ENCODE measurements at regions not wholly inside any gene's neighbourhood (a gene's known extent, or its start where the extent isn't known, plus 50 kb on each side); places are given as distances from the start of the nearest gene placed in this dataset.

DNA sequence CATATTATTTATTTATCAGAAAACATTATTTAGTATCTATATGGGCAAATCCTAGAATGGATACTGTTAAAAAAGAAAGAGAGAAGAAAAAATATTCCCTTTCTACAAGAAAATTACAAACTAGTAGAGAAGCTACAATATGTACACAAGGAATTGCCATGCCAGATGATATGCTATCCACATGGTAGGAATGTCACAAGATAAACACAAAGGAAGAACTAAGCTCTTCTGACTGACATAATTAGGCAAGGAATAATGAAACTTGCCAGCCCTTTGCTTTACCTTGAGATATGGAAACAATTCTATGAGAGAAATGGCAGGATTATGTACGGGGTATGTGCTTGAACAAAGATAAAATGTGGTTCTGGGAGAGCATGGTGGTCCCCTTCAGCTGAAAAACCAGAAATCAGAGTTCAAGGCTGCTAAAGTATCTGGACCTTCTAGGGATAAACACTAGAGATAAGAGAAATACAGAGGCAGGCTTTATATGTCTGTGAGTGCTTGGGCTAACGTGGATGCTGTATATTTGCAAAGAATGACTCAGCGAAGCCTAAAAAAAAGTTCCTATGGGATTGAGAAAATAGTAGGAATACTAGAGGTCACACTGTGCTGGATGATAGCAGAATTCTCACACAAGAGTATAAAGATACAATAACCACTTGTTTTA lies 451.6 kb downstream of the TLE1 start:
- DNase-seq (ENCODE audit: low read depth) = no peak
- TF ChIP-seq, protein P1, sequence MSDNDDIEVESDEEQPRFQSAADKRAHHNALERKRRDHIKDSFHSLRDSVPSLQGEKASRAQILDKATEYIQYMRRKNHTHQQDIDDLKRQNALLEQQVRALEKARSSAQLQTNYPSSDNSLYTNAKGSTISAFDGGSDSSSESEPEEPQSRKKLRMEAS (IDR thresholded peaks at IDR 0.05; ENCODE audit: low read depth, low read length) = no peak
- TF ChIP-seq MYC (IDR thresholded peaks at IDR 0.05; ENCODE audit: low read depth, low read length) = no peak
- no peak for TF ChIP-seq POLR2A (IDR thresholded peaks at IDR 0.05; ENCODE audit: extremely low read depth, insufficient read length)
- TF ChIP-seq, protein P2, sequence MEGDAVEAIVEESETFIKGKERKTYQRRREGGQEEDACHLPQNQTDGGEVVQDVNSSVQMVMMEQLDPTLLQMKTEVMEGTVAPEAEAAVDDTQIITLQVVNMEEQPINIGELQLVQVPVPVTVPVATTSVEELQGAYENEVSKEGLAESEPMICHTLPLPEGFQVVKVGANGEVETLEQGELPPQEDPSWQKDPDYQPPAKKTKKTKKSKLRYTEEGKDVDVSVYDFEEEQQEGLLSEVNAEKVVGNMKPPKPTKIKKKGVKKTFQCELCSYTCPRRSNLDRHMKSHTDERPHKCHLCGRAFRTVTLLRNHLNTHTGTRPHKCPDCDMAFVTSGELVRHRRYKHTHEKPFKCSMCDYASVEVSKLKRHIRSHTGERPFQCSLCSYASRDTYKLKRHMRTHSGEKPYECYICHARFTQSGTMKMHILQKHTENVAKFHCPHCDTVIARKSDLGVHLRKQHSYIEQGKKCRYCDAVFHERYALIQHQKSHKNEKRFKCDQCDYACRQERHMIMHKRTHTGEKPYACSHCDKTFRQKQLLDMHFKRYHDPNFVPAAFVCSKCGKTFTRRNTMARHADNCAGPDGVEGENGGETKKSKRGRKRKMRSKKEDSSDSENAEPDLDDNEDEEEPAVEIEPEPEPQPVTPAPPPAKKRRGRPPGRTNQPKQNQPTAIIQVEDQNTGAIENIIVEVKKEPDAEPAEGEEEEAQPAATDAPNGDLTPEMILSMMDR (IDR thresholded peaks at IDR 0.05; ENCODE audit: low read depth, low read length) = no peak
- H3K4me3 ChIP-seq (ENCODE audit: low read depth, low read length) = no peak overlapping the region

DNA sequence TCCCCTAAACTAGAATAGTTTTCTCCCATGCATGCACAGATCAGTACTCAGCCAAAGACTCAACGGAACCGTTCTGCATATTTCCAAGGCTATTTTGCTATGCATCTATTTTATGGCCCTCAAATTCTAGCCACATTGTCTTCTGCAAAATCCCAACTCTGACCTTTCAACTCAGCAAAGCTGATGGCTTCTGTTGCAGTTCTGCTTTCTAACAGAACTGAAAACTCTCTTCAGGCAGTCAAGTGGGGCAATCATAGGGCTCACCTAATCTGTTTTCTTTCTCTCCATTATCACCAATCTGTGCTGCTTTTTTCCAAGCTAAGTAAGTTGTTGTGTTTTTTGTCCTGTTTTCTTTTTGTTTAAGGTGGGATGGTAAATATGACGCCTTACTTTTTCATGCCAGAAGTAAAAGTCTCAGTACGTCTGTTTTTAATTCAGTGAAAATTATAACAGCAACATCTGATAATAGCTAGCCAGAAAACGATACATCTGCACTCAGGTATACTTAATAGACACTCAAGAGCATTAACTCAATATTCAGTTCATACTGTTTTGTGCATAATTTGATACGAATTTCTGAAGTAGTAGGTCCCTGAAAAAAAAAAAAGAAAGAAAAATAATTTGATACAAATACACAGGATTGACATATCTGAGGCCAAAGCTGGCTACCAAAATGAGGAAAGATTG lies 454.3 kb downstream of the TLE1 start:
- no peak overlapping the region for H3K4me3 ChIP-seq (ENCODE audit: low read depth, low read length)
- DNase-seq (ENCODE audit: low read depth) = no peak
- TF ChIP-seq MYC (IDR thresholded peaks at IDR 0.05; ENCODE audit: low read depth, low read length) = no peak
- TF ChIP-seq, protein P2 (IDR thresholded peaks at IDR 0.05; ENCODE audit: low read depth, low read length) = no peak
- TF ChIP-seq, protein P1 (IDR thresholded peaks at IDR 0.05; ENCODE audit: low read depth, low read length) = no peak
- no peak for TF ChIP-seq POLR2A (IDR thresholded peaks at IDR 0.05; ENCODE audit: extremely low read depth, insufficient read length)

DNA sequence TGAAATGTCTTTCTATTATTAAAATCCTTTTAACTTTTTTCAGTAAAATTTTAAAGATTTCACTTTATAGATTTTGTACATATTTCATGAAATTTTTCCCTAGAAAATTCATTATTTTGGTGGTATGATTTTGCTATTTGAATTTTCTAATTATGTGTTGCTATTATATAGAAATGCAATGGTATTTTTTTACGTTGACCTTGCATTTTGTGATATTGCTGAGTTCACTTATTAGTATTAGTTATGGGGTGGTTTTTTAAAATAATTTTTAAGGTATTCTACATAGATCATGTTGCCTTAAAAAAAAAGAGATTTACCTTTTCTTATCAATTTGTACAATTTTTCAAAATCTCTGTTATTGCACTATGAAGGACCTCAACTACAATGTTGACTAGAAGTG lies 458.3 kb downstream of the TLE1 start:
- no peak for DNase-seq (ENCODE audit: low read depth)
- H3K4me3 ChIP-seq (ENCODE audit: low read depth, low read length) = no peak overlapping the region
- TF ChIP-seq, protein P2 (IDR thresholded peaks at IDR 0.05; ENCODE audit: low read depth, low read length) = no peak
- TF ChIP-seq POLR2A (IDR thresholded peaks at IDR 0.05; ENCODE audit: extremely low read depth, insufficient read length) = no peak
- TF ChIP-seq MYC (IDR thresholded peaks at IDR 0.05; ENCODE audit: low read depth, low read length) = no peak
- TF ChIP-seq, protein P1 (IDR thresholded peaks at IDR 0.05; ENCODE audit: low read depth, low read length) = no peak

DNA sequence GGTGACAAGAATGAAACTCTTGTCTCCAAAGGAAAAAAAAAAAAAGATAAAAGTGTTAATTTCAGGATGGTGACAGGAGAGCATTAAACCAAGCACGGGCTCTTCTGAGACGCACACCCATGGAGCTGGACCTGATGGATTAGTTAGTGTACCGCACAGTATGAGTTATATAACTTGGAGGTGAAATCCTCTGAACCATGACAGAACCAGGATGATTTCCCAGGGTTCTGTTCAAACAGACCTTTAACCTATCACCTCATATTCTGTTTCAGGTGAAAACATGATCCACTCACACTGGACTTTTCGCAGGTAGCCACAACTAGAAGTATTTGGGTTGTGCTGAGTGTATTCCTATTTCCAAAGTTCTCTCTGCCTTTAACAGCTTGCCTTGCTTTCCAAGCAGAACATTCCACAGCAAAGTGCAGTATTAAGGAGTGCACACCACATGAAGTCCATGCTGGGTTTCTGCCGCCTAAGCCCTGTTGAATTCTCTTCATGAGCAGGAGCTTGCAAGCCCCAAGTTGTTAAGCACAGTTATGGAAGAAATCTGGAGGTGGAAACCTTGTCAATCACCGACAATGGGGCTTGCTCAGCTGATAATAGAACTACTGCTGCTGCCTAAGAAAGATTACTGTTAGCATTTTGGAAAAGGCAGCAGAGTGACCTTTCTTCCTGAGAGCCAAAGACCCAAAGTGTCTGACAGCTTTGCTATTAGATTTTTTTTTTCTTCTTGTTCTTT lies 461.7 kb downstream of the TLE1 start:
- no peak overlapping the region for H3K4me3 ChIP-seq (ENCODE audit: low read depth, low read length)
- TF ChIP-seq MYC (IDR thresholded peaks at IDR 0.05; ENCODE audit: low read depth, low read length) (no peak), POLR2A (IDR thresholded peaks at IDR 0.05; ENCODE audit: extremely low read depth, insufficient read length) (no peak)
- TF ChIP-seq, protein P1 (IDR thresholded peaks at IDR 0.05; ENCODE audit: low read depth, low read length) = no peak
- TF ChIP-seq, protein P2 (IDR thresholded peaks at IDR 0.05; ENCODE audit: low read depth, low read length) = no peak
- DNase-seq (ENCODE audit: low read depth) = no peak

DNA sequence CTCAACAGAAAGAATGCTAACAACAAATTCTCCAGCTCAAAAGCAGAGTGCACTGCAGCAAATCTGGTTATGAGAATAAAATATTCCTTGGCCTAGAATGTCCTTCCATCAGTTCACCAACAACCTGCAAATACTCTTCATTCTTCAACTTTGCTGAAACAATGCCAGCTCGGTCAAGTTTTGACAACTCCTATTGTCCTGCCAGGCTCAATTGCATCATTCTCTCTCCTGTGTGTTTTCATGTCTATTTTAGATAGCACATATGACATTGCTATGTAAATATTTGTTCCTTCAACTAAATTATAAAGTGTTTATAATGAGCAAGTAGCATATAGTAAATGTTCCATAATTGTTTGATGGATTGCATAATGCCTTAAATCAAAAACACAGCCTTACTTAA lies 463.8 kb downstream of the TLE1 start:
- TF ChIP-seq, protein P1 (IDR thresholded peaks at IDR 0.05; ENCODE audit: low read depth, low read length) = no peak
- TF ChIP-seq, protein P2 (IDR thresholded peaks at IDR 0.05; ENCODE audit: low read depth, low read length) = no peak
- TF ChIP-seq POLR2A (IDR thresholded peaks at IDR 0.05; ENCODE audit: extremely low read depth, insufficient read length) = no peak
- no peak for TF ChIP-seq MYC (IDR thresholded peaks at IDR 0.05; ENCODE audit: low read depth, low read length)
- DNase-seq (ENCODE audit: low read depth) = no peak
- H3K4me3 ChIP-seq (ENCODE audit: low read depth, low read length) = no peak overlapping the region
